PFSK-1 (cell line): ENCODE measurements at regions not wholly inside any gene's neighbourhood (a gene's known extent, or its start where the extent isn't known, plus 50 kb on each side); places are given as distances from the start of the nearest gene placed in this dataset.

Experiments used
- POLR2AphosphoS5 ChIP-seq: IDR thresholded peaks from 2 replicates; pipeline ENCODE4 v1.6.1; 2012; ENCODE audit warnings: low read depth, mild to moderate bottlenecking, control low read depth, low read length, moderate library complexity
- TAF1 ChIP-seq: IDR thresholded peaks from 2 replicates; pipeline ENCODE4 v1.6.1; 2012; ENCODE audit warnings: low read length, control low read depth, borderline replicate concordance; ENCODE audit not compliant: insufficient read depth
- TF ChIP-seq, protein P1 (sequence below), 2 experiments: IDR thresholded peaks; 2 replicates each; pipeline versions ENCODE4 v1.6.1 to v1.8.0; 2011 to 2012; ENCODE audit warnings: low read depth in 2 of 2, low read length in 2 of 2, control low read depth in 1 of 2, inconsistent platforms in 1 of 2, mild to moderate bottlenecking in 1 of 2, moderate library complexity in 1 of 2; ENCODE audit not compliant: insufficient read depth in 1 of 2

- TF ChIP-seq POLR2AphosphoS5 (no peak), TAF1 (no peak)
- TF ChIP-seq, protein P1, sequence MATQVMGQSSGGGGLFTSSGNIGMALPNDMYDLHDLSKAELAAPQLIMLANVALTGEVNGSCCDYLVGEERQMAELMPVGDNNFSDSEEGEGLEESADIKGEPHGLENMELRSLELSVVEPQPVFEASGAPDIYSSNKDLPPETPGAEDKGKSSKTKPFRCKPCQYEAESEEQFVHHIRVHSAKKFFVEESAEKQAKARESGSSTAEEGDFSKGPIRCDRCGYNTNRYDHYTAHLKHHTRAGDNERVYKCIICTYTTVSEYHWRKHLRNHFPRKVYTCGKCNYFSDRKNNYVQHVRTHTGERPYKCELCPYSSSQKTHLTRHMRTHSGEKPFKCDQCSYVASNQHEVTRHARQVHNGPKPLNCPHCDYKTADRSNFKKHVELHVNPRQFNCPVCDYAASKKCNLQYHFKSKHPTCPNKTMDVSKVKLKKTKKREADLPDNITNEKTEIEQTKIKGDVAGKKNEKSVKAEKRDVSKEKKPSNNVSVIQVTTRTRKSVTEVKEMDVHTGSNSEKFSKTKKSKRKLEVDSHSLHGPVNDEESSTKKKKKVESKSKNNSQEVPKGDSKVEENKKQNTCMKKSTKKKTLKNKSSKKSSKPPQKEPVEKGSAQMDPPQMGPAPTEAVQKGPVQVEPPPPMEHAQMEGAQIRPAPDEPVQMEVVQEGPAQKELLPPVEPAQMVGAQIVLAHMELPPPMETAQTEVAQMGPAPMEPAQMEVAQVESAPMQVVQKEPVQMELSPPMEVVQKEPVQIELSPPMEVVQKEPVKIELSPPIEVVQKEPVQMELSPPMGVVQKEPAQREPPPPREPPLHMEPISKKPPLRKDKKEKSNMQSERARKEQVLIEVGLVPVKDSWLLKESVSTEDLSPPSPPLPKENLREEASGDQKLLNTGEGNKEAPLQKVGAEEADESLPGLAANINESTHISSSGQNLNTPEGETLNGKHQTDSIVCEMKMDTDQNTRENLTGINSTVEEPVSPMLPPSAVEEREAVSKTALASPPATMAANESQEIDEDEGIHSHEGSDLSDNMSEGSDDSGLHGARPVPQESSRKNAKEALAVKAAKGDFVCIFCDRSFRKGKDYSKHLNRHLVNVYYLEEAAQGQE (IDR thresholded peaks at IDR 0.05; ENCODE audit: insufficient read depth in 1 of 2, low read depth in 2 of 2, low read length in 2 of 2), result no peak
These were observed 258.0 kb downstream of the LTN1 start for GRCh38 chr21:28734522-28735175.
